HepG2 (cell line): ENCODE measurements at regions not wholly inside any gene's neighbourhood (a gene's known extent, or its start where the extent isn't known, plus 50 kb on each side); places are given as distances from the start of the nearest gene placed in this dataset.

ENCODE experiments used
- EP300 ChIP-seq, 3 experiments: sonication (generic) in 1 of 3; formaldehyde crosslinking in 1 of 3; IDR thresholded peaks; 2 replicates each; pipeline versions ENCODE4 v1.5.1 to v1.6.1; 2011 to 2020; ENCODE audit warnings: low read depth in 2 of 3, low read length in 2 of 3, borderline replicate concordance in 1 of 3, improper control_type of control experiment in 1 of 3, mild to moderate bottlenecking in 1 of 3, missing genetic modification reagents in 1 of 3, moderate library complexity in 1 of 3
- JUN ChIP-seq: sonication (generic); formaldehyde crosslinking; IDR thresholded peaks from 2 replicates; pipeline ENCODE4 v1.4.0; 2020; ENCODE audit warnings: mild to moderate bottlenecking, missing genetic modification reagents
- NAIF1 ChIP-seq: sonication (generic); formaldehyde crosslinking; IDR thresholded peaks from 2 replicates; pipeline ENCODE4 v1.5.0; 2020; ENCODE audit warnings: mild to moderate bottlenecking, missing genetic modification reagents, borderline replicate concordance
- POLR2A ChIP-seq, 2 experiments: IDR thresholded peaks; 2 replicates each; pipeline ENCODE4 v1.6.1; 2011; ENCODE audit warnings: low read depth in 2 of 2, low read length in 2 of 2, mild to moderate bottlenecking in 1 of 2, moderate library complexity in 1 of 2; ENCODE audit not compliant: insufficient read depth in 1 of 2
- SETDB1 ChIP-seq: sonication (generic); formaldehyde crosslinking; IDR thresholded peaks from 2 replicates; pipeline ENCODE4 v1.5.1; 2020; ENCODE audit warnings: missing genetic modification reagents, mild to moderate bottlenecking, borderline replicate concordance
- SMAD1 ChIP-seq: sonication (generic); formaldehyde crosslinking; IDR thresholded peaks from 2 replicates; pipeline ENCODE4 v1.4.0; 2020; ENCODE audit warnings: missing genetic modification reagents, low read depth, mild to moderate bottlenecking, borderline replicate concordance
- ZNF510 ChIP-seq: sonication (generic); formaldehyde crosslinking; IDR thresholded peaks from 2 replicates; pipeline ENCODE4 v1.4.0; 2020; ENCODE audit warnings: low read depth, mild to moderate bottlenecking, missing genetic modification reagents
- TF ChIP-seq, protein P1 (sequence below): sonication (generic); formaldehyde crosslinking; IDR thresholded peaks from 2 replicates; pipeline ENCODE4 v1.4.0; 2020; ENCODE audit warnings: missing genetic modification reagents

DNA sequence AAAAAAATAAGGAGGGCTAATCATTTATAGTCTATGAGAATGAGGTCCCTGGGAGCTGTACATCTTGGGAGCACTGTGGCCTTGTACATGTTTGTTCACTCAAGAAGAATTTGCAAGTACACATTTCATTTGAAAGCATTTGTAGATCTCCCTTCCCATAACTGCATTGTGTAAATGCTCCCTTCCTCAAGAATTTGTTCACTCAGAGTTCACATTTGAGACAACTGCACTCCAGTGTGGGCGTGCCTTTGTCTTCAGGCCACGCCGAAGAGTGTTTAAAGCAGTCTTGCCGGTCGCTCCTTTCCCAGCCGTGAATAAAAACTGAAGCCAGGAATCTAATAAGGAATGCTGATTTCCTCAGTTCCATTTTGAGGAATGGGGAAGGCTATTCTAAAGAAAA, 291.1 kb upstream of the LYZL1 start:
- no peak for TF ChIP-seq ZNF510 (CRISPR knock-in tag)
- no peak for TF ChIP-seq JUN (CRISPR knock-in tag)
- no peak for TF ChIP-seq NAIF1 (CRISPR knock-in tag)
- TF ChIP-seq, protein P1, sequence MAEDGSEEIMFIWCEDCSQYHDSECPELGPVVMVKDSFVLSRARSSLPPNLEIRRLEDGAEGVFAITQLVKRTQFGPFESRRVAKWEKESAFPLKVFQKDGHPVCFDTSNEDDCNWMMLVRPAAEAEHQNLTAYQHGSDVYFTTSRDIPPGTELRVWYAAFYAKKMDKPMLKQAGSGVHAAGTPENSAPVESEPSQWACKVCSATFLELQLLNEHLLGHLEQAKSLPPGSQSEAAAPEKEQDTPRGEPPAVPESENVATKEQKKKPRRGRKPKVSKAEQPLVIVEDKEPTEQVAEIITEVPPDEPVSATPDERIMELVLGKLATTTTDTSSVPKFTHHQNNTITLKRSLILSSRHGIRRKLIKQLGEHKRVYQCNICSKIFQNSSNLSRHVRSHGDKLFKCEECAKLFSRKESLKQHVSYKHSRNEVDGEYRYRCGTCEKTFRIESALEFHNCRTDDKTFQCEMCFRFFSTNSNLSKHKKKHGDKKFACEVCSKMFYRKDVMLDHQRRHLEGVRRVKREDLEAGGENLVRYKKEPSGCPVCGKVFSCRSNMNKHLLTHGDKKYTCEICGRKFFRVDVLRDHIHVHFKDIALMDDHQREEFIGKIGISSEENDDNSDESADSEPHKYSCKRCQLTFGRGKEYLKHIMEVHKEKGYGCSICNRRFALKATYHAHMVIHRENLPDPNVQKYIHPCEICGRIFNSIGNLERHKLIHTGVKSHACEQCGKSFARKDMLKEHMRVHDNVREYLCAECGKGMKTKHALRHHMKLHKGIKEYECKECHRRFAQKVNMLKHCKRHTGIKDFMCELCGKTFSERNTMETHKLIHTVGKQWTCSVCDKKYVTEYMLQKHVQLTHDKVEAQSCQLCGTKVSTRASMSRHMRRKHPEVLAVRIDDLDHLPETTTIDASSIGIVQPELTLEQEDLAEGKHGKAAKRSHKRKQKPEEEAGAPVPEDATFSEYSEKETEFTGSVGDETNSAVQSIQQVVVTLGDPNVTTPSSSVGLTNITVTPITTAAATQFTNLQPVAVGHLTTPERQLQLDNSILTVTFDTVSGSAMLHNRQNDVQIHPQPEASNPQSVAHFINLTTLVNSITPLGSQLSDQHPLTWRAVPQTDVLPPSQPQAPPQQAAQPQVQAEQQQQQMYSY, result no peak
- TF ChIP-seq SMAD1 (CRISPR knock-in tag), result no peak
- no peak for TF ChIP-seq POLR2A (IDR thresholded peaks at IDR 0.05; ENCODE audit: insufficient read depth in 1 of 2, low read depth in 2 of 2, low read length in 2 of 2)
- TF ChIP-seq SETDB1 (CRISPR knock-in tag), result no peak
- no peak for TF ChIP-seq EP300 (IDR thresholded peaks at IDR 0.05; ENCODE audit: low read depth in 2 of 2, low read length in 2 of 2)
- TF ChIP-seq EP300 (CRISPR knock-in tag; IDR thresholded peaks at IDR 0.05; ENCODE audit: borderline replicate concordance), result no peak
